ENCODE measurements at regions not wholly inside any gene's neighbourhood (a gene's known extent, or its start where the extent isn't known, plus 50 kb on each side); places are given as distances from the start of the nearest gene placed in this dataset.

DNA sequence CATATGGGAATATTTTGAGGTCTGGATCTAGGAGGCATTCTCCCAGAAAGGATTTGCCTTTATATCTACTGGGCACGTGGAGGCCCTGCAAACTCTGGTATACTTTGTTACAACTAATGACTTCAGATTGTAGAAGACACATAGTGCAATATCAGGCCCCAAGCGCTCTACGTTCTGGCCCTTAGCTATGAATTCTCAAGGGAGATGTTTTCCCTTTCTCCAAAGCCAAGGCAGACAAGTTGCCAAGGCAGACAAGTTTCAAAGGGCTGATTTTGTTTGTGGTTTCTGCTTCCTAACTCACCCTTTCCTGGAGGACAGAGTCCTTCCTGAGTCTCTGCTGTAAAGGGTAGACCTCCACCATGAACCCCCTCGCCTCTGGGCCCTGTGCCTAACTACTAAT lies 99.4 kb upstream of the CTTNBP2 start:
- WGBS (ENCODE audit: low lambda C conversion rate, missing lambda C conversion rate): 80% methylated on average over 4 of the region's 4 CpGs
- Histone ChIP-seq H2AFZ (no peak overlapping the region), H3K4me2 (no peak overlapping the region), H3K27ac (no peak overlapping the region), H3K36me3 (replicated peaks; ENCODE audit: insufficient read depth, low read depth) (no peaks in the 10 kb centered on the region), H3K4me1 (ENCODE audit: insufficient read depth) (no peaks in the 10 kb centered on the region), H3K9me2 (replicated peaks; ENCODE audit: insufficient read depth) (no peaks in the 10 kb centered on the region), H3K79me2 (no peaks in the 10 kb centered on the region), H4K20me1 (ENCODE audit: insufficient read depth, poor library complexity, severe bottlenecking) (no peaks in the 10 kb centered on the region), H3K9me3 (ENCODE audit: low read depth) (no peaks in the 10 kb centered on the region), H3K27me3 (no peaks in the 10 kb centered on the region), H3K4me3 (no peak overlapping the region)
- DNase-seq (ENCODE audit: low spot score): no peak
- no peak for TF ChIP-seq EZH2phosphoT487 (IDR thresholded peaks at IDR 0.05; ENCODE audit: low read depth, severe bottlenecking, unreplicated experiment)
- TF ChIP-seq, protein P1, sequence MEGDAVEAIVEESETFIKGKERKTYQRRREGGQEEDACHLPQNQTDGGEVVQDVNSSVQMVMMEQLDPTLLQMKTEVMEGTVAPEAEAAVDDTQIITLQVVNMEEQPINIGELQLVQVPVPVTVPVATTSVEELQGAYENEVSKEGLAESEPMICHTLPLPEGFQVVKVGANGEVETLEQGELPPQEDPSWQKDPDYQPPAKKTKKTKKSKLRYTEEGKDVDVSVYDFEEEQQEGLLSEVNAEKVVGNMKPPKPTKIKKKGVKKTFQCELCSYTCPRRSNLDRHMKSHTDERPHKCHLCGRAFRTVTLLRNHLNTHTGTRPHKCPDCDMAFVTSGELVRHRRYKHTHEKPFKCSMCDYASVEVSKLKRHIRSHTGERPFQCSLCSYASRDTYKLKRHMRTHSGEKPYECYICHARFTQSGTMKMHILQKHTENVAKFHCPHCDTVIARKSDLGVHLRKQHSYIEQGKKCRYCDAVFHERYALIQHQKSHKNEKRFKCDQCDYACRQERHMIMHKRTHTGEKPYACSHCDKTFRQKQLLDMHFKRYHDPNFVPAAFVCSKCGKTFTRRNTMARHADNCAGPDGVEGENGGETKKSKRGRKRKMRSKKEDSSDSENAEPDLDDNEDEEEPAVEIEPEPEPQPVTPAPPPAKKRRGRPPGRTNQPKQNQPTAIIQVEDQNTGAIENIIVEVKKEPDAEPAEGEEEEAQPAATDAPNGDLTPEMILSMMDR (IDR thresholded peaks at IDR 0.05; ENCODE audit: poor library complexity): no peak
- TF ChIP-seq EZH2 (IDR thresholded peaks at IDR 0.05; ENCODE audit: borderline replicate concordance): no peak

DNA sequence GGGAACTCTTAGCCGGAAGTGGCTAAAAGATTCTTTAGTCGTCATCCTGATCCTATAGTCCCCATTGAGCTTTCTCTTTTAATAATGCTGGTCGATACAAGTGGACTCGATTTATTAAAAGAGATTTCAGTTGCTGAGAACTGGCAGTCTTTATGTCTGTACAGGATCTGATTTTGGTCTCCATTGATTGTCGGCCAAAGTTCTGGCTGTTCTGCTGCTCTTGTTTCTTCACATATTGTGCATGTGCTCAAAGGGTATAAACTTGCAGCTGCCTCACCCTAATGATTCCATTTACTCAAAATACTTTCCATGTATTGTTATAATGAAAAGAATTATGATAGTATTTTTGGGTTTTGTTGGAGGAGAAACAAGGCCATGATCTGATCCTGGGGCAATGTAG lies 100.7 kb upstream of the CTTNBP2 start:
- no peak for DNase-seq (ENCODE audit: low spot score)
- no peaks in the 10 kb centered on the region for H3K4me1 ChIP-seq (ENCODE audit: insufficient read depth)
- H3K27me3 ChIP-seq: no peaks in the 10 kb centered on the region
- H2AFZ ChIP-seq: no peak overlapping the region
- no peaks in the 10 kb centered on the region for H4K20me1 ChIP-seq (ENCODE audit: insufficient read depth, poor library complexity, severe bottlenecking)
- no peaks in the 10 kb centered on the region for H3K9me3 ChIP-seq (ENCODE audit: low read depth)
- WGBS (ENCODE audit: low lambda C conversion rate, missing lambda C conversion rate): 99% methylated on average over 5 of the region's 5 CpGs
- H3K36me3 ChIP-seq (replicated peaks; ENCODE audit: insufficient read depth, low read depth): no peaks in the 10 kb centered on the region
- H3K4me3 ChIP-seq: no peak overlapping the region
- H3K4me2 ChIP-seq: no peak overlapping the region
- no peaks in the 10 kb centered on the region for H3K79me2 ChIP-seq
- H3K27ac ChIP-seq: no peak overlapping the region
- TF ChIP-seq, protein P1 (IDR thresholded peaks at IDR 0.05; ENCODE audit: poor library complexity): no peak
- H3K9me2 ChIP-seq (replicated peaks; ENCODE audit: insufficient read depth): no peaks in the 10 kb centered on the region

DNA sequence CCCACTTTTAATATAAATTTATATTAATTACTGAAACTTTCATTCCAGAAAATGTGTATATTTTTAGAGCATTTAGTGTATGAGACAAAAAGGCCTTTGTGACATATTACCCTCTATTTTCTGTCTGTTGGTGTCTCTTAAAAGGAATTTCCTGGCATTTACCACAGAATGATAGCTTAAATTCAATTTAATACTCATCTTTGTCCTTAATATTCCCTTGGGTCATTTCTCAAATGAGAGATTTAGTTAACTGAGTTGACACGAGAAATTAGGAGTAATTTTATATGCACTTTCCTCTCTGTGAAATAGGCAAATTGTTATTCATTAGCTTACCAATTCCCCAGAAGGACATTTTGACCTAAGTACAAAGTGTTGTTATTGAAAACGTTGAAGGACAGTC lies 101.7 kb upstream of the CTTNBP2 start:
- Histone ChIP-seq H3K4me3 (no peak overlapping the region), H4K20me1 (ENCODE audit: insufficient read depth, poor library complexity, severe bottlenecking) (no peaks in the 10 kb centered on the region), H3K4me1 (ENCODE audit: insufficient read depth) (no peaks in the 10 kb centered on the region), H3K27me3 (no peaks in the 10 kb centered on the region), H3K27ac (no peak overlapping the region), H3K9me3 (ENCODE audit: low read depth) (no peaks in the 10 kb centered on the region), H3K9me2 (replicated peaks; ENCODE audit: insufficient read depth) (no peaks in the 10 kb centered on the region), H3K79me2 (no peaks in the 10 kb centered on the region), H2AFZ (no peak overlapping the region), H3K36me3 (replicated peaks; ENCODE audit: insufficient read depth, low read depth) (no peaks in the 10 kb centered on the region), H3K4me2 (no peak overlapping the region)
- DNase-seq (ENCODE audit: low spot score): no peak
- no peak for TF ChIP-seq EZH2 (IDR thresholded peaks at IDR 0.05; ENCODE audit: borderline replicate concordance)
- TF ChIP-seq EZH2phosphoT487 (IDR thresholded peaks at IDR 0.05; ENCODE audit: low read depth, severe bottlenecking, unreplicated experiment): no peak
- TF ChIP-seq, protein P1 (IDR thresholded peaks at IDR 0.05; ENCODE audit: poor library complexity): no peak
- WGBS (ENCODE audit: low lambda C conversion rate, missing lambda C conversion rate): 72% methylated on average over 2 of the region's 2 CpGs

DNA sequence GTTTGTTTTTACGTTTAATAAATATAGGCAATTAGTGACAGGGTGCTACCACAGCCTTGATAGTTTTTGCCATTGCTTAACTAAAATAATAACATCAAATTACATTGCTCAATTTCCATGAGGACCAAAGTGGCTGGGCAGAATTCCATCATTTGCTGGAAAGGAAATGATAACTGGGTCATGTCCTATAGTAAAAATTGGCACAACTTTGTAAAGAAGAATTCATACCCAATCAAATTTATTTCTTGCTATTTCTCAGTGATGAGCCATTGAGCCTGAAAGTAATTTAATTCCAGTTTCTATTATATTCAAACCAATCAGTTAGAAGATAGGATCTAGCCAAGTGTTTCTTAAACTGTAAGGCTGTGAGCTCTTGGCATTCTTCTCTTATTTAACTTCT lies 102.2 kb upstream of the CTTNBP2 start:
- no peaks in the 10 kb centered on the region for H4K20me1 ChIP-seq (ENCODE audit: insufficient read depth, poor library complexity, severe bottlenecking)
- TF ChIP-seq, protein P1 (IDR thresholded peaks at IDR 0.05; ENCODE audit: poor library complexity): no peak
- TF ChIP-seq EZH2phosphoT487 (IDR thresholded peaks at IDR 0.05; ENCODE audit: low read depth, severe bottlenecking, unreplicated experiment): no peak
- no peak for TF ChIP-seq EZH2 (IDR thresholded peaks at IDR 0.05; ENCODE audit: borderline replicate concordance)
- H3K4me1 ChIP-seq (ENCODE audit: insufficient read depth): no peaks in the 10 kb centered on the region

More for the DNA sequence above, 102.2 kb upstream of the CTTNBP2 start:
- Histone ChIP-seq H3K4me3 (no peak overlapping the region), H3K36me3 (replicated peaks; ENCODE audit: insufficient read depth, low read depth) (no peaks in the 10 kb centered on the region), H3K9me2 (replicated peaks; ENCODE audit: insufficient read depth) (no peaks in the 10 kb centered on the region), H3K79me2 (no peaks in the 10 kb centered on the region), H3K9me3 (ENCODE audit: low read depth) (no peaks in the 10 kb centered on the region), H3K4me2 (no peak overlapping the region), H3K27me3 (no peaks in the 10 kb centered on the region), H3K27ac (no peak overlapping the region), H2AFZ (no peak overlapping the region)
- WGBS (ENCODE audit: low lambda C conversion rate, missing lambda C conversion rate): 83% methylated on average over 1 of the region's 1 CpG
- no peak for DNase-seq (ENCODE audit: low spot score)
